IMR-90 (cell line): ENCODE measurements at regions not wholly inside any gene's neighbourhood (a gene's known extent, or its start where the extent isn't known, plus 50 kb on each side); places are given as distances from the start of the nearest gene placed in this dataset.
"Not testable (repeated sequence)": the region's sequence is repeated elsewhere in the genome, so short reads cannot be mapped to it uniquely, and the experiment has no call there.

Source experiments
- SMC3 ChIP-seq: fragments of 150-350 bp; IDR thresholded peaks from 2 replicates; pipeline ENCODE4 v1.6.1; 2016; ENCODE audit warnings: low read depth, mild to moderate bottlenecking, antibody characterized with exemption, low read length, moderate library complexity
- TF ChIP-seq, protein P1 (sequence below): conservative IDR thresholded peaks from 2 replicates; pipeline ENCODE4 v1.5.1; 2012; ENCODE audit warnings: mild to moderate bottlenecking, low read depth, low read length, improper control_type of control experiment

DNA sequence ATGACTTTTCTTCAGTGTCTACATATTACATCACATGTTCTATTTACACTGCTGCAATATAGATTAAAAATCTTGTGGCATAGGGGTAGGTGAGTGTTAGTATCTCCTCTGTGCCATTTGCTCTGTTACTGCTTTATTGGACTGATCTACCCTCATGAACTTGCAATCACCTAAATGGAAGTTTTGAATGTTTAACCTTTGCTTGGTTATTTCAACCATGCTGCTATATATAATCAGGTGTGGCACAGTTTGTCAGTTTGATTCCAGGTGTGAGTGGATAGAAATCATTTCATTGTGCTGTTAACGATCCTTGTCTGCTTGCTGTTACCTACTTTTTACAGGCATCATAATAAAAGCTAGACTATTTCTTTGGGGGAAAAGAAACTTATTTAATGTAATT, 157.1 kb upstream of the APOOL start:
- TF ChIP-seq, protein P1, sequence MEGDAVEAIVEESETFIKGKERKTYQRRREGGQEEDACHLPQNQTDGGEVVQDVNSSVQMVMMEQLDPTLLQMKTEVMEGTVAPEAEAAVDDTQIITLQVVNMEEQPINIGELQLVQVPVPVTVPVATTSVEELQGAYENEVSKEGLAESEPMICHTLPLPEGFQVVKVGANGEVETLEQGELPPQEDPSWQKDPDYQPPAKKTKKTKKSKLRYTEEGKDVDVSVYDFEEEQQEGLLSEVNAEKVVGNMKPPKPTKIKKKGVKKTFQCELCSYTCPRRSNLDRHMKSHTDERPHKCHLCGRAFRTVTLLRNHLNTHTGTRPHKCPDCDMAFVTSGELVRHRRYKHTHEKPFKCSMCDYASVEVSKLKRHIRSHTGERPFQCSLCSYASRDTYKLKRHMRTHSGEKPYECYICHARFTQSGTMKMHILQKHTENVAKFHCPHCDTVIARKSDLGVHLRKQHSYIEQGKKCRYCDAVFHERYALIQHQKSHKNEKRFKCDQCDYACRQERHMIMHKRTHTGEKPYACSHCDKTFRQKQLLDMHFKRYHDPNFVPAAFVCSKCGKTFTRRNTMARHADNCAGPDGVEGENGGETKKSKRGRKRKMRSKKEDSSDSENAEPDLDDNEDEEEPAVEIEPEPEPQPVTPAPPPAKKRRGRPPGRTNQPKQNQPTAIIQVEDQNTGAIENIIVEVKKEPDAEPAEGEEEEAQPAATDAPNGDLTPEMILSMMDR = not testable (repeated sequence)
- not testable (repeated sequence) for TF ChIP-seq SMC3
